ENCODE measurements at regions not wholly inside any gene's neighbourhood (a gene's known extent, or its start where the extent isn't known, plus 50 kb on each side); places are given as distances from the start of the nearest gene placed in this dataset.

DNA sequence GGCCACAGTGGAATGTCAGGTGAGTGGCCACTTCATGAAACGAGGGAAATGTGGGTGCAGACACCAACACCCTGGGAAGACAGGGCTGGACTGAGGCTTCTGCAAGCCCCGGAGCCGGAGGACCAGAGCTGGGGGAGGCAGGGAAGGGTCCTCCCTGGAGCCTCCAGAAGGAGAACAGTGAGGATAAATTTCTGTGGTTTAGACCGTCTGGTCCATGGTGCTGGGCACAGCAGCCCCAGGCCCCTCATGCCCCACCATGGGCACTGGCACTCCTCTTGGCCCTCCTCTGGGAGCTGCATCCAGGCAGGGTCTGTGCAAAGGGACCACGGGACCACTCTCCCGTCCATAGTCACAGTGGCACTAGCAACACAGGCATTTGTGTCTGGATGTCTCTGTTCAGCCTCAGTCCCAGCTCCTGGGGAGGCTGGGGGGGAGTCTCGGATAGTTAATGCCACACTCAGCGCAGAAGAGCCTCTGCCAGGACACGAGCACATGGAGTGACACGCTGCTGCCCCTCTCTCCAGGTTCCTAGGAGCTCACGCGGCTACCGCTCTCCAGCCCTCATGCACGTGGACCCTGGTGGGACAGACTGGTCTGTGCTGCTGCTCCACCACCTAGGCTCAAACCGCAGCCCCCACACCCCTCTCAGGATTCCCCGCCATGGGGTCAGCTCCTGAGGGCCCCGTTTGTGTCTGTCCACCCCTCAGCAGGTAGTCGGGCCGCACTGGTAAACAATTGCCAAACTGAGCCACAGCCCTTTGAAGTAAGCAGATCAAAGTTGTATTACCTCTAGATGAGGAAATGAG is 305.9 kb upstream of the SALL3 start:
- TF ChIP-seq, protein P1, sequence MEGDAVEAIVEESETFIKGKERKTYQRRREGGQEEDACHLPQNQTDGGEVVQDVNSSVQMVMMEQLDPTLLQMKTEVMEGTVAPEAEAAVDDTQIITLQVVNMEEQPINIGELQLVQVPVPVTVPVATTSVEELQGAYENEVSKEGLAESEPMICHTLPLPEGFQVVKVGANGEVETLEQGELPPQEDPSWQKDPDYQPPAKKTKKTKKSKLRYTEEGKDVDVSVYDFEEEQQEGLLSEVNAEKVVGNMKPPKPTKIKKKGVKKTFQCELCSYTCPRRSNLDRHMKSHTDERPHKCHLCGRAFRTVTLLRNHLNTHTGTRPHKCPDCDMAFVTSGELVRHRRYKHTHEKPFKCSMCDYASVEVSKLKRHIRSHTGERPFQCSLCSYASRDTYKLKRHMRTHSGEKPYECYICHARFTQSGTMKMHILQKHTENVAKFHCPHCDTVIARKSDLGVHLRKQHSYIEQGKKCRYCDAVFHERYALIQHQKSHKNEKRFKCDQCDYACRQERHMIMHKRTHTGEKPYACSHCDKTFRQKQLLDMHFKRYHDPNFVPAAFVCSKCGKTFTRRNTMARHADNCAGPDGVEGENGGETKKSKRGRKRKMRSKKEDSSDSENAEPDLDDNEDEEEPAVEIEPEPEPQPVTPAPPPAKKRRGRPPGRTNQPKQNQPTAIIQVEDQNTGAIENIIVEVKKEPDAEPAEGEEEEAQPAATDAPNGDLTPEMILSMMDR (IDR thresholded peaks at IDR 0.05 in 8 of 11, conservative IDR thresholded peaks at IDR 0.05 in 3 of 11), result no peak
- TF ChIP-seq POLR2AphosphoS5 (IDR thresholded peaks at IDR 0.05) (no peak), POLR2A (IDR thresholded peaks at IDR 0.05) (no peak)

Measured in spleen (tissue), 7 donors.